ENCODE measurements at regions not wholly inside any gene's neighbourhood (a gene's known extent, or its start where the extent isn't known, plus 50 kb on each side); places are given as distances from the start of the nearest gene placed in this dataset.

DNA sequence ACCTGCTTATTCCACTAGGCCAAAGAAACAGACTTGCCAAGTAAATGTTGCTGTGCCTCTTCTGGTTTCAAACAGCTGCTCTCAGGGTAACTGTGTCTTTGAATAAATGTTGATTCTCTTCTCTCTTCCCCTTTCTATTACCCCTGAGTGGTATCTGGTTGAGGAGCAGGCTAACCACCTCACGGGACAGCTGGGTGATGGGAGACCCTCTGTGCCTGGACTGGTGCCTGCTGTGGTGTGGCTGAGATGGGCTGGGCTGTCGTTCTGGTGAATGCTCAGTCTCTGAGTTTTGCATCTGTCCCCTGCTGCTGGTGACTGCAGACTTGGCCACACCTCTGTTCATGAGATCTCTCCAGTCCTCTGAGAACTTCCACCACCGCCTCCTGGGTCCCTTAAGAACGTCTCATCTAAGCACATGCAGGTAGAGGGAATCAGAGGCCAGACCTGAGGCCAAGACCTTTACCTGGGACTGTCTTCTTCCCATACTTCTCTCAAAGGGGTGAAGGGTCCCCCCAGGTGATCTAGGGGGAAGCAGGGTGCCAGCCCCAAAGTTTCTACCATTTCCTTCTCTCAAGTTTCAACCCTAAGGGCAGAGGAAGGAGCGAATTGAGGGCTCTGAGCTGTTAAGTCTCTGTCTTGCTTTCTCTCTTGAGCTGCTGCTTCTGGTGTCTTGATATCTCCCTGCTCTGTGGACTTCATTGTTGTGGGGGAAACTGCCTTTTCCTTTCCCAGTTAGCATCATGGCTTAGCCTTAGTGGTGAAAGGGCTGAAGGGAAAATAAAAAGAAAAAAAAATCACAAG, 252.9 kb downstream of the EBLN2 start:
- Mint-ChIP-seq H3K4me1 (no peaks in the 10 kb centered on the region), H3K9me3 (peaks cover 4% of the 10 kb centered on the region), H3K4me3 (no peak overlapping the region), H3K27me3 (ENCODE audit: low read depth) (no peaks in the 10 kb centered on the region), H3K27ac (no peak overlapping the region), H3K36me3 (no peaks in the 10 kb centered on the region)
- ChIA-PET CTCF (no interaction called here), POLR2A (no interaction called here)
- TF ChIP-seq, protein P1, sequence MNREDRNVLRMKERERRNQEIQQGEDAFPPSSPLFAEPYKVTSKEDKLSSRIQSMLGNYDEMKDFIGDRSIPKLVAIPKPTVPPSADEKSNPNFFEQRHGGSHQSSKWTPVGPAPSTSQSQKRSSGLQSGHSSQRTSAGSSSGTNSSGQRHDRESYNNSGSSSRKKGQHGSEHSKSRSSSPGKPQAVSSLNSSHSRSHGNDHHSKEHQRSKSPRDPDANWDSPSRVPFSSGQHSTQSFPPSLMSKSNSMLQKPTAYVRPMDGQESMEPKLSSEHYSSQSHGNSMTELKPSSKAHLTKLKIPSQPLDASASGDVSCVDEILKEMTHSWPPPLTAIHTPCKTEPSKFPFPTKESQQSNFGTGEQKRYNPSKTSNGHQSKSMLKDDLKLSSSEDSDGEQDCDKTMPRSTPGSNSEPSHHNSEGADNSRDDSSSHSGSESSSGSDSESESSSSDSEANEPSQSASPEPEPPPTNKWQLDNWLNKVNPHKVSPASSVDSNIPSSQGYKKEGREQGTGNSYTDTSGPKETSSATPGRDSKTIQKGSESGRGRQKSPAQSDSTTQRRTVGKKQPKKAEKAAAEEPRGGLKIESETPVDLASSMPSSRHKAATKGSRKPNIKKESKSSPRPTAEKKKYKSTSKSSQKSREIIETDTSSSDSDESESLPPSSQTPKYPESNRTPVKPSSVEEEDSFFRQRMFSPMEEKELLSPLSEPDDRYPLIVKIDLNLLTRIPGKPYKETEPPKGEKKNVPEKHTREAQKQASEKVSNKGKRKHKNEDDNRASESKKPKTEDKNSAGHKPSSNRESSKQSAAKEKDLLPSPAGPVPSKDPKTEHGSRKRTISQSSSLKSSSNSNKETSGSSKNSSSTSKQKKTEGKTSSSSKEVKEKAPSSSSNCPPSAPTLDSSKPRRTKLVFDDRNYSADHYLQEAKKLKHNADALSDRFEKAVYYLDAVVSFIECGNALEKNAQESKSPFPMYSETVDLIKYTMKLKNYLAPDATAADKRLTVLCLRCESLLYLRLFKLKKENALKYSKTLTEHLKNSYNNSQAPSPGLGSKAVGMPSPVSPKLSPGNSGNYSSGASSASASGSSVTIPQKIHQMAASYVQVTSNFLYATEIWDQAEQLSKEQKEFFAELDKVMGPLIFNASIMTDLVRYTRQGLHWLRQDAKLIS (CRISPR knock-in tag; IDR thresholded peaks at IDR 0.05; ENCODE audit: borderline replicate concordance), result no peak
- no peak for TF ChIP-seq GABPB1 (CRISPR knock-in tag; IDR thresholded peaks at IDR 0.05)
- no peak for TF ChIP-seq SMAD3 (CRISPR knock-in tag; IDR thresholded peaks at IDR 0.05; ENCODE audit: borderline replicate concordance)
- no peak for DNase-seq (ENCODE audit: low spot score)
- no peak for ATAC-seq

DNA sequence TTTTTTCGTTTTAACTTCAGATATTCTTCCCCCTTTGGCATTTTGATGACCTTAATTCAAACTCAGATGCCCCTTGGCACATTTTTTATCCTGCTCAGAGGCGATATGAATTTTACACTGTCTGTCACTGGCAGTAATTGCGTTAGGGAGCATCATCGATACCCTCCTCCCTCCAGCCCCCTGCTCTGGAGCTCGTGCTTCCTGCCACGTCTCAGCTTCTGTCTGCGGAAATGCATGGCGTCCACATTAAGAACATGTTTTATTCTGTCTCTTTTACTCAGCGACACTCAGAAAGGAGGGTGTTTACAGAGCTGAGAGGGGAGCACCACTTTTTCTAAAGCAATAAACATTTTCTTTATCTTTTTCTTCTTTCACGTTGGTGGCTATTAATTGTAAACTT, 254.2 kb downstream of the EBLN2 start:
- no peaks in the 10 kb centered on the region for H3K4me1 Mint-ChIP-seq
- ATAC-seq, result no peak
- CTCF ChIA-PET, result interaction anchor here (1.5 kb wide), 1 partner anchor 124 kb away, joined by 3 read pairs; no protein-coding TSS in a partner anchor

DNA sequence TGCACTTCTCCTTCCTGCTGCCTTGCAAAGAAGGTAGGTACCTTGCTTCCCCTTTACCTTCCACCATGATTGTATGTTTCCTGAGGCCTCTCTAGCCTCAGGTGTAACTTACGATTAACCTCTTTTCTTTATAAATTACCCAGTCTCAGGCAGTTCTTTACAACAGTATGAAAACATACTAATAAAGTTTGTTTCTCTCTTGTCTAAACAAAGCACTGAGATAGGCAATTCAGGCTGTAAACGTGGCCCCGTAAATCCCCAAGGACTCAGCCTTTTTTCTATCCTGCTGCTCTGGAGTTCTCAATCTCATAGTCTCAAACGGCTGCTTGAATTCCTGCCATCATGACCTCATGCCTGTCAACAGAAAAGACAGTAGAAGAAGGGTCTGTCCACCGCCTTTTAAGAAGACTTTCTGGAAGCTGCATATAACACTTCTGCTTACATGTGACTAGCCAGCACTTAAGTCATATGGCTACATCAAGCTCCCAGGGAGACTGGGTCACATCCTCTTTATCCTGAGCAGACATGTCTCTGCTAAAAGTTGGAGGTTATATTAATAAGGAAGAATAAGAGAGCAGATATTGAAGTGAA, 257.8 kb downstream of the EBLN2 start:
- peaks cover 14% of the 10 kb centered on the region for H3K9me3 Mint-ChIP-seq
- ATAC-seq, result no peak

More for the DNA sequence above, 254.2 kb downstream of the EBLN2 start:
- no peak overlapping the region for H3K4me3 Mint-ChIP-seq
- DNase-seq (ENCODE audit: low spot score), result no peak
- H3K9me3 Mint-ChIP-seq, result peaks cover 4% of the 10 kb centered on the region
- POLR2A ChIA-PET, result no interaction called here
- no peak overlapping the region for H3K27ac Mint-ChIP-seq
- no peaks in the 10 kb centered on the region; the same call in 1 of the 2 replicates for H3K27me3 Mint-ChIP-seq (ENCODE audit: low read depth)
- H3K36me3 Mint-ChIP-seq, result no peaks in the 10 kb centered on the region
- no peak for TF ChIP-seq GABPB1 (CRISPR knock-in tag; IDR thresholded peaks at IDR 0.05)

More for the DNA sequence above, 257.8 kb downstream of the EBLN2 start:
- TF ChIP-seq, protein P2, sequence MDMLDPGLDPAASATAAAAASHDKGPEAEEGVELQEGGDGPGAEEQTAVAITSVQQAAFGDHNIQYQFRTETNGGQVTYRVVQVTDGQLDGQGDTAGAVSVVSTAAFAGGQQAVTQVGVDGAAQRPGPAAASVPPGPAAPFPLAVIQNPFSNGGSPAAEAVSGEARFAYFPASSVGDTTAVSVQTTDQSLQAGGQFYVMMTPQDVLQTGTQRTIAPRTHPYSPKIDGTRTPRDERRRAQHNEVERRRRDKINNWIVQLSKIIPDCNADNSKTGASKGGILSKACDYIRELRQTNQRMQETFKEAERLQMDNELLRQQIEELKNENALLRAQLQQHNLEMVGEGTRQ (CRISPR knock-in tag; IDR thresholded peaks at IDR 0.05), result no peak
- TF ChIP-seq, protein P3, sequence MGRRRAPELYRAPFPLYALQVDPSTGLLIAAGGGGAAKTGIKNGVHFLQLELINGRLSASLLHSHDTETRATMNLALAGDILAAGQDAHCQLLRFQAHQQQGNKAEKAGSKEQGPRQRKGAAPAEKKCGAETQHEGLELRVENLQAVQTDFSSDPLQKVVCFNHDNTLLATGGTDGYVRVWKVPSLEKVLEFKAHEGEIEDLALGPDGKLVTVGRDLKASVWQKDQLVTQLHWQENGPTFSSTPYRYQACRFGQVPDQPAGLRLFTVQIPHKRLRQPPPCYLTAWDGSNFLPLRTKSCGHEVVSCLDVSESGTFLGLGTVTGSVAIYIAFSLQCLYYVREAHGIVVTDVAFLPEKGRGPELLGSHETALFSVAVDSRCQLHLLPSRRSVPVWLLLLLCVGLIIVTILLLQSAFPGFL (CRISPR knock-in tag; IDR thresholded peaks at IDR 0.05; ENCODE audit: borderline replicate concordance), result no peak
- TF ChIP-seq, protein P4, sequence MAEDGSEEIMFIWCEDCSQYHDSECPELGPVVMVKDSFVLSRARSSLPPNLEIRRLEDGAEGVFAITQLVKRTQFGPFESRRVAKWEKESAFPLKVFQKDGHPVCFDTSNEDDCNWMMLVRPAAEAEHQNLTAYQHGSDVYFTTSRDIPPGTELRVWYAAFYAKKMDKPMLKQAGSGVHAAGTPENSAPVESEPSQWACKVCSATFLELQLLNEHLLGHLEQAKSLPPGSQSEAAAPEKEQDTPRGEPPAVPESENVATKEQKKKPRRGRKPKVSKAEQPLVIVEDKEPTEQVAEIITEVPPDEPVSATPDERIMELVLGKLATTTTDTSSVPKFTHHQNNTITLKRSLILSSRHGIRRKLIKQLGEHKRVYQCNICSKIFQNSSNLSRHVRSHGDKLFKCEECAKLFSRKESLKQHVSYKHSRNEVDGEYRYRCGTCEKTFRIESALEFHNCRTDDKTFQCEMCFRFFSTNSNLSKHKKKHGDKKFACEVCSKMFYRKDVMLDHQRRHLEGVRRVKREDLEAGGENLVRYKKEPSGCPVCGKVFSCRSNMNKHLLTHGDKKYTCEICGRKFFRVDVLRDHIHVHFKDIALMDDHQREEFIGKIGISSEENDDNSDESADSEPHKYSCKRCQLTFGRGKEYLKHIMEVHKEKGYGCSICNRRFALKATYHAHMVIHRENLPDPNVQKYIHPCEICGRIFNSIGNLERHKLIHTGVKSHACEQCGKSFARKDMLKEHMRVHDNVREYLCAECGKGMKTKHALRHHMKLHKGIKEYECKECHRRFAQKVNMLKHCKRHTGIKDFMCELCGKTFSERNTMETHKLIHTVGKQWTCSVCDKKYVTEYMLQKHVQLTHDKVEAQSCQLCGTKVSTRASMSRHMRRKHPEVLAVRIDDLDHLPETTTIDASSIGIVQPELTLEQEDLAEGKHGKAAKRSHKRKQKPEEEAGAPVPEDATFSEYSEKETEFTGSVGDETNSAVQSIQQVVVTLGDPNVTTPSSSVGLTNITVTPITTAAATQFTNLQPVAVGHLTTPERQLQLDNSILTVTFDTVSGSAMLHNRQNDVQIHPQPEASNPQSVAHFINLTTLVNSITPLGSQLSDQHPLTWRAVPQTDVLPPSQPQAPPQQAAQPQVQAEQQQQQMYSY (CRISPR knock-in tag; IDR thresholded peaks at IDR 0.05), result no peak
- TF ChIP-seq RELA (CRISPR knock-in tag; IDR thresholded peaks at IDR 0.05; ENCODE audit: borderline replicate concordance), result no peak
- TF ChIP-seq, protein P5, sequence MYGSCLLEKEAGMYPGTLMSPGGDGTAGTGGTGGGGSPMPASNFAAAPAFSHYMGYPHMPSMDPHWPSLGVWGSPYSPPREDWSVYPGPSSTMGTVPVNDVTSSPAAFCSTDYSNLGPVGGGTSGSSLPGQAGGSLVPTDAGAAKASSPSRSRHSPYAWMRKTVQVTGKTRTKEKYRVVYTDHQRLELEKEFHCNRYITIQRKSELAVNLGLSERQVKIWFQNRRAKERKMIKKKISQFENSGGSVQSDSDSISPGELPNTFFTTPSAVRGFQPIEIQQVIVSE (CRISPR knock-in tag; IDR thresholded peaks at IDR 0.05; ENCODE audit: borderline replicate concordance), result no peak
- TF ChIP-seq TEAD4 (CRISPR knock-in tag; IDR thresholded peaks at IDR 0.05), result no peak
- TF ChIP-seq, protein P6, sequence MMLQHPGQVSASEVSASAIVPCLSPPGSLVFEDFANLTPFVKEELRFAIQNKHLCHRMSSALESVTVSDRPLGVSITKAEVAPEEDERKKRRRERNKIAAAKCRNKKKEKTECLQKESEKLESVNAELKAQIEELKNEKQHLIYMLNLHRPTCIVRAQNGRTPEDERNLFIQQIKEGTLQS (CRISPR knock-in tag; conservative IDR thresholded peaks at IDR 0.05), result no peak
- no peak for TF ChIP-seq RORB (CRISPR knock-in tag; IDR thresholded peaks at IDR 0.05)
- no peak for TF ChIP-seq NR3C1 (CRISPR knock-in tag; conservative IDR thresholded peaks at IDR 0.05; ENCODE audit: low read depth)
- no peak for TF ChIP-seq CREM (CRISPR knock-in tag; IDR thresholded peaks at IDR 0.05)
- no peak for TF ChIP-seq KAT7 (CRISPR knock-in tag; IDR thresholded peaks at IDR 0.05; ENCODE audit: borderline replicate concordance)
- no peak for TF ChIP-seq JAZF1 (CRISPR knock-in tag; IDR thresholded peaks at IDR 0.05)
- H3K4me3 Mint-ChIP-seq, result no peak overlapping the region
- DNase-seq (ENCODE audit: low spot score), result no peak
- H3K27ac Mint-ChIP-seq, result no peak overlapping the region
- H3K36me3 Mint-ChIP-seq, result peaks cover 3% of the 10 kb centered on the region; the same call in 1 of the 2 replicates
- no peaks in the 10 kb centered on the region; the same call in none of the 2 replicates for H3K27me3 Mint-ChIP-seq (ENCODE audit: low read depth)
- POLR2A ChIA-PET, result no interaction called here
- H3K4me1 Mint-ChIP-seq, result no peaks in the 10 kb centered on the region
- CTCF ChIA-PET, result no interaction called here

Data from WTC11 (cell line).